ENCODE measurements at regions not wholly inside any gene's neighbourhood (a gene's known extent, or its start where the extent isn't known, plus 50 kb on each side); places are given as distances from the start of the nearest gene placed in this dataset.

- Histone ChIP-seq H3F3A (ENCODE audit: insufficient read depth, low read depth) (peaks cover 10% of the 10 kb centered on the region; the same call in 1 of the 2 replicates), H3K4me2 (peak overlapping the region; percentile 68), H3K4me1 (replicated peaks; ENCODE audit: insufficient read depth) (peaks cover 25% of the 10 kb centered on the region), H3K27ac (peak overlapping the region; percentile 90), H3K4me3 (no peak overlapping the region), H3K36me3 (ENCODE audit: low read depth) (no peaks in the 10 kb centered on the region), H3K9me2 (ENCODE audit: insufficient read depth) (no peaks in the 10 kb centered on the region), H3K79me2 (ENCODE audit: low read depth) (no peaks in the 10 kb centered on the region), H4K20me1 (ENCODE audit: insufficient read depth) (no peaks in the 10 kb centered on the region), H3K27me3 (ENCODE audit: insufficient read depth, low read depth) (no peaks in the 10 kb centered on the region), H3K9me3 (ENCODE audit: insufficient read depth, low read depth) (no peaks in the 10 kb centered on the region), H2AFZ (0 out of 2 replicates have a peak overlapping the region, but pooled peaks have one; percentile 17)
- ChIA-PET CTCF (interaction anchor here (0.6 to 1.4 kb wide), 3 partner anchors 12 to 153 kb away, joined by 4 to 5 read pairs (median 5); no protein-coding TSS in a partner anchor), POLR2A (ENCODE audit: unreplicated experiment) (interaction anchor here (0.6 to 0.7 kb wide), 2 partner anchors 12 to 36 kb away, joined by 3 to 4 read pairs; no protein-coding TSS in a partner anchor)
- no peak for DNase-seq
- TSS peak; percentile 52 for BruUV-seq (replicated peaks)
- TF ChIP-seq EZH2 (IDR thresholded peaks at IDR 0.05; ENCODE audit: low read depth) (no peak), CTCF (conservative IDR thresholded peaks at IDR 0.05) (no peak)
- intact Hi-C loops (cut with micrococcal nuclease; ENCODE audit: unreplicated experiment) = no loop called here
These were observed 229.6 kb upstream of the PGRMC2 start for GRCh38 chr4:128517096-128517738.

- TF ChIP-seq EZH2 (IDR thresholded peaks at IDR 0.05; ENCODE audit: low read depth) (no peak), CTCF (conservative IDR thresholded peaks at IDR 0.05) (no peak)
- H3K27ac ChIP-seq = peak overlapping the region; percentile 90
- H3K4me1 ChIP-seq (replicated peaks; ENCODE audit: insufficient read depth) = peaks cover 25% of the 10 kb centered on the region
- no peaks in the 10 kb centered on the region for H3K27me3 ChIP-seq (ENCODE audit: insufficient read depth, low read depth)
- H3K4me2 ChIP-seq = no peak overlapping the region
- DNase-seq = no peak
- POLR2A ChIA-PET (ENCODE audit: unreplicated experiment) = no interaction called here
- no peaks in the 10 kb centered on the region for H3K79me2 ChIP-seq (ENCODE audit: low read depth)
- intact Hi-C loops (cut with micrococcal nuclease; ENCODE audit: unreplicated experiment) = no loop called here
- no peaks in the 10 kb centered on the region for H3K9me2 ChIP-seq (ENCODE audit: insufficient read depth)
- no peak overlapping the region for H2AFZ ChIP-seq
- H3K4me3 ChIP-seq = no peak overlapping the region
- BruUV-seq (replicated peaks) = no TSS peak
- H3K9me3 ChIP-seq (ENCODE audit: insufficient read depth, low read depth) = no peaks in the 10 kb centered on the region
- H4K20me1 ChIP-seq (ENCODE audit: insufficient read depth) = no peaks in the 10 kb centered on the region
- peaks cover 10% of the 10 kb centered on the region; the same call in 1 of the 2 replicates for H3F3A ChIP-seq (ENCODE audit: insufficient read depth, low read depth)
- no peaks in the 10 kb centered on the region for H3K36me3 ChIP-seq (ENCODE audit: low read depth)
- CTCF ChIA-PET = interaction anchor here (1.4 kb wide), 1 partner anchor 13 kb away, joined by 5 read pairs; no protein-coding TSS in a partner anchor
These were observed 228.8 kb upstream of the PGRMC2 start for GRCh38 chr4:128516301-128516969.

DNA sequence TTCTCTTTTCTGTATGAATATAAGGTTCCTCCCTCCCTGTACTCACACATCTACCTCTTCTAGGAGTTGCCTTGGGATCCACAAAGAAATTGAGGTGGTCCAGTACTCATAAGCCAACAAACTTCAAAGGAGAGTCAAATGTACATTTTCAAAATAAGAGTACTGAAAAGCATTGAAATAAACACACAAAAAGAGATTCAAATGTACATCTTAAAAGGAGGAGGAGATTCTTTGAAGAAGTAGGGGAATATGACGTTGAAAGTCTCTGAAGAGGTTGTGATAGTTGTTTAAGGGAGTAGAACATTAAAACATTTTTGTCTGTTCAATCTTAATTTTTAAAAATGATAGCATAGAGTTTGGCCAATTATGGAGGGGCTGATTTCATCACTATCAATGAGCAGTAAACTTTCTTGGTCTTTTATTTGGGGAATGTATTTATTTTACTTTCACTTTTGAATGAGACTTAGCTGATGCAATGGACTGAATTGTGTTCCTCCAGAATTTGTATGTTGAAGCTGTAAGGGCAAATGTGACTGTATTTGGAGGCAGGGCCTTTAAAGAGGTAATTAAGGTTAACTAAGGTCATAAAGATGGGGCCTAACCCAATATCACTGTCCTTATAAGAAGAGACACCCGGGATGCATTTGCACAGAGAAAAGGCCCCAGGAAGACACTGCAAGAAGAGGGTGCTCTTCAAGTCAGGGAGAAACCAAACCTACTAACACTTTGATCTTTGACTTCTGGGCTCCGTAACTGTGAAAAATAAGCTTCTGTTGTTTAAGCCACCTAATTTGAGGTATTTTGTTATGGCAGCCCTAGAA is 226.3 kb upstream of the PGRMC2 start:
- ChIA-PET CTCF (no interaction called here), POLR2A (ENCODE audit: unreplicated experiment) (no interaction called here)
- Histone ChIP-seq H3K9me2 (ENCODE audit: insufficient read depth) (no peaks in the 10 kb centered on the region), H2AFZ (peak overlapping the region; percentile 63), H3K79me2 (ENCODE audit: low read depth) (no peaks in the 10 kb centered on the region), H3K9me3 (ENCODE audit: insufficient read depth, low read depth) (no peaks in the 10 kb centered on the region), H4K20me1 (ENCODE audit: insufficient read depth) (no peaks in the 10 kb centered on the region), H3K4me3 (no peak overlapping the region), H3K27me3 (ENCODE audit: insufficient read depth, low read depth) (no peaks in the 10 kb centered on the region), H3K4me1 (replicated peaks; ENCODE audit: insufficient read depth) (peaks cover 25% of the 10 kb centered on the region), H3K36me3 (ENCODE audit: low read depth) (no peaks in the 10 kb centered on the region), H3K4me2 (peak overlapping the region; percentile 18; the same call in 1 of the 2 replicates), H3F3A (ENCODE audit: insufficient read depth, low read depth) (peaks cover 10% of the 10 kb centered on the region; the same call in 1 of the 2 replicates), H3K27ac (no peak overlapping the region)
- intact Hi-C loops (cut with micrococcal nuclease; ENCODE audit: unreplicated experiment) = no loop called here
- no peak for DNase-seq
- no peak for TF ChIP-seq CTCF (conservative IDR thresholded peaks at IDR 0.05)
- TF ChIP-seq EZH2 (IDR thresholded peaks at IDR 0.05; ENCODE audit: low read depth) = no peak
- BruUV-seq (replicated peaks) = no TSS peak
